Gastroesophageal sphincter (tissue), 3 donors: ENCODE measurements at regions not wholly inside any gene's neighbourhood (a gene's known extent, or its start where the extent isn't known, plus 50 kb on each side); places are given as distances from the start of the nearest gene placed in this dataset.

ENCODE experiments used
- CTCF ChIP-seq, 4 experiments: fragments of 200-600 bp in 2 of 4; fragments of 450-650 bp in 2 of 4; sonication (generic) in 1 of 4; IDR thresholded peaks; one replicate each; pipeline ENCODE4 v1.5.1; 2017 to 2019; ENCODE audit warnings: antibody characterized with exemption in 4 of 4, mild to moderate bottlenecking in 2 of 4, moderate library complexity in 2 of 4
- POLR2A ChIP-seq, 2 donors: fragments of 450-650 bp; IDR thresholded peaks; one replicate each; pipeline ENCODE4 v1.6.1; 2017; ENCODE audit warnings: antibody characterized with exemption in 2 of 2, mild to moderate bottlenecking in 2 of 2, moderate library complexity in 1 of 2

- TF ChIP-seq CTCF (IDR thresholded peaks at IDR 0.05): no peak
- TF ChIP-seq POLR2A (IDR thresholded peaks at IDR 0.05): no peak
These were observed 488.3 kb downstream of the MAGEE1 start for GRCh38 chrX:76915836-76916235.
